Endodermal cell (in vitro differentiated cells): ENCODE measurements at regions not wholly inside any gene's neighbourhood (a gene's known extent, or its start where the extent isn't known, plus 50 kb on each side); places are given as distances from the start of the nearest gene placed in this dataset.
A peak's percentile ranks its signal among the peaks of the same experiment; 100 is the strongest.

Source experiments
- DNase-seq: peaks from one replicate; pipeline ENCODE4 v3.0.0-alpha.2; 2017
- H3K27ac ChIP-seq: 2 replicates; pipeline ENCODE4 v1.5.1; 2013; ENCODE audit warnings: mild to moderate bottlenecking, low read depth, low read length, moderate library complexity
- H3K27me3 ChIP-seq: 2 replicates; pipeline ENCODE4 v1.6.1; 2013; ENCODE audit warnings: mild to moderate bottlenecking, low read length, moderate library complexity; ENCODE audit not compliant: insufficient read depth, control insufficient read depth, poor library complexity, severe bottlenecking
- H3K36me3 ChIP-seq: 2 replicates; pipeline ENCODE4 v1.7.0; 2013; ENCODE audit warnings: mild to moderate bottlenecking, low read length, moderate library complexity; ENCODE audit not compliant: control insufficient read depth, insufficient read depth
- H3K4me1 ChIP-seq: one replicate; pipeline ENCODE4 v1.7.0; 2013; ENCODE audit warnings: low read length; ENCODE audit not compliant: control insufficient read depth, insufficient read depth
- H3K4me3 ChIP-seq: 2 replicates; pipeline ENCODE4 v1.5.1; 2013; ENCODE audit warnings: mild to moderate bottlenecking, low read length, moderate library complexity
- H3K9ac ChIP-seq: 2 replicates; pipeline ENCODE4 v1.6.1; 2013; ENCODE audit warnings: mild to moderate bottlenecking, low read length, moderate library complexity; ENCODE audit not compliant: poor library complexity, severe bottlenecking; ENCODE audit errors: extremely low read depth
- H3K9me3 ChIP-seq: 2 replicates; pipeline ENCODE4 v1.6.1; 2013; ENCODE audit warnings: mild to moderate bottlenecking, low read length, moderate library complexity; ENCODE audit not compliant: control insufficient read depth
- H3K27ac Mint-ChIP-seq: 2 replicates; pipeline ENCODE4 v1.8.0; 2020; ENCODE audit warnings: mixed read lengths
- H3K27me3 Mint-ChIP-seq: 2 replicates; pipeline ENCODE4 v1.8.0; 2021; ENCODE audit warnings: mild to moderate bottlenecking, mixed read lengths; ENCODE audit not compliant: insufficient read depth
- H3K36me3 Mint-ChIP-seq: 2 replicates; pipeline ENCODE4 v1.8.0; 2020; ENCODE audit warnings: low read depth, mixed read lengths
- H3K4me1 Mint-ChIP-seq: 2 replicates; pipeline ENCODE4 v1.8.0; 2020; ENCODE audit warnings: mixed read lengths
- H3K4me3 Mint-ChIP-seq: 2 replicates; pipeline ENCODE4 v1.8.0; 2020; ENCODE audit warnings: mild to moderate bottlenecking, moderate library complexity, mixed read lengths
- H3K9me3 Mint-ChIP-seq: 2 replicates; pipeline ENCODE4 v1.8.0; 2020; ENCODE audit warnings: mild to moderate bottlenecking, mixed read lengths
- WGBS, 2 experiments: methylation state at CpG; one replicate each; pipeline versions ENCODE4 v1.1.5 to v1.1.7; 2013; ENCODE audit warnings: missing lambda C conversion rate in 2 of 2, mixed read lengths in 1 of 2; ENCODE audit not compliant: insufficient coverage in 1 of 2, insufficient read length in 1 of 2; 5-methylcytosine and 5-hydroxymethylcytosine counted together
- TF ChIP-seq, protein P1 (sequence below): fragments of 200-600 bp; sonication (generic); conservative IDR thresholded peaks from 2 replicates; pipeline ENCODE4 v1.5.0; 2021; ENCODE audit warnings: antibody characterized with exemption, mild to moderate bottlenecking

GRCh38 chr17:12390631-12391030 lies 275.1 kb upstream of the MYOCD start:
- no peak for DNase-seq
- 91 to 100% methylated on average over 2 to 4 of the region's 4 CpGs for WGBS, 2 experiments
- H3K4me3 ChIP-seq: no peak overlapping the region
- TF ChIP-seq, protein P1, sequence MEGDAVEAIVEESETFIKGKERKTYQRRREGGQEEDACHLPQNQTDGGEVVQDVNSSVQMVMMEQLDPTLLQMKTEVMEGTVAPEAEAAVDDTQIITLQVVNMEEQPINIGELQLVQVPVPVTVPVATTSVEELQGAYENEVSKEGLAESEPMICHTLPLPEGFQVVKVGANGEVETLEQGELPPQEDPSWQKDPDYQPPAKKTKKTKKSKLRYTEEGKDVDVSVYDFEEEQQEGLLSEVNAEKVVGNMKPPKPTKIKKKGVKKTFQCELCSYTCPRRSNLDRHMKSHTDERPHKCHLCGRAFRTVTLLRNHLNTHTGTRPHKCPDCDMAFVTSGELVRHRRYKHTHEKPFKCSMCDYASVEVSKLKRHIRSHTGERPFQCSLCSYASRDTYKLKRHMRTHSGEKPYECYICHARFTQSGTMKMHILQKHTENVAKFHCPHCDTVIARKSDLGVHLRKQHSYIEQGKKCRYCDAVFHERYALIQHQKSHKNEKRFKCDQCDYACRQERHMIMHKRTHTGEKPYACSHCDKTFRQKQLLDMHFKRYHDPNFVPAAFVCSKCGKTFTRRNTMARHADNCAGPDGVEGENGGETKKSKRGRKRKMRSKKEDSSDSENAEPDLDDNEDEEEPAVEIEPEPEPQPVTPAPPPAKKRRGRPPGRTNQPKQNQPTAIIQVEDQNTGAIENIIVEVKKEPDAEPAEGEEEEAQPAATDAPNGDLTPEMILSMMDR: no peak
- H3K27ac ChIP-seq: no peak overlapping the region
- H3K9me3 ChIP-seq: no peaks in the 10 kb centered on the region
- no peaks in the 10 kb centered on the region for H3K27me3 ChIP-seq
- H3K9me3 Mint-ChIP-seq: no peaks in the 10 kb centered on the region
- H3K4me1 Mint-ChIP-seq: peaks cover 4% of the 10 kb centered on the region
- no peak overlapping the region for H3K9ac ChIP-seq
- H3K36me3 ChIP-seq: no peaks in the 10 kb centered on the region
- H3K4me3 Mint-ChIP-seq: no peak overlapping the region
- peaks cover 3% of the 10 kb centered on the region for H3K4me1 ChIP-seq
- no peaks in the 10 kb centered on the region for H3K36me3 Mint-ChIP-seq
- no peak overlapping the region for H3K27ac Mint-ChIP-seq
- no peaks in the 10 kb centered on the region for H3K27me3 Mint-ChIP-seq

DNA sequence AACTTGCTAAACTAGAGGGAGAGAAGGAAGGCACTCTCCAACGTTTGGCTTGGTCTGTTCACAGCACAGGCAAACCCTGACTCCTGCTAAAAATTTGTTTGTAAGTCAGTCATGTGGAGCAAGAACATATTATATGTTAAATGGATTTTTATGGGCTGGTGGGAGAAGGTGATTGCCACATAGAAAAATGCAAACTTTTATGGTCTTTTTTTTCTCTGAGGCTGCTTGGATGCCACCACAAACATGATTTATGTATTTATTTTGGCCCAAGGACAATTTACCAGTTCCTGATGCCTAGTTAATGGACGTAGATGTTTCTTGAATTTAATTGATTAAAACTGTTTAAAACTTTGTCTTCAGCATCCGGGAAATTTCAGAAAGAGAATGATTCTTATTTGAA lies 274.2 kb upstream of the MYOCD start:
- H3K27me3 ChIP-seq: no peaks in the 10 kb centered on the region
- no peaks in the 10 kb centered on the region for H3K9me3 Mint-ChIP-seq
- H3K4me3 Mint-ChIP-seq: no peak overlapping the region
- no peak overlapping the region for H3K9ac ChIP-seq
- DNase-seq: no peak
- H3K4me3 ChIP-seq: no peak overlapping the region
- no peaks in the 10 kb centered on the region for H3K36me3 ChIP-seq
- no peaks in the 10 kb centered on the region for H3K27me3 Mint-ChIP-seq
- no peak overlapping the region for H3K27ac Mint-ChIP-seq
- peaks cover under 1% of the 10 kb centered on the region for H3K4me1 ChIP-seq
- H3K4me1 Mint-ChIP-seq: peaks cover 7% of the 10 kb centered on the region
- TF ChIP-seq, protein P1: no peak
- H3K27ac ChIP-seq: no peak overlapping the region
- H3K9me3 ChIP-seq: no peaks in the 10 kb centered on the region
- H3K36me3 Mint-ChIP-seq: no peaks in the 10 kb centered on the region
- 85 to 100% methylated on average over 2 to 3 of the region's 3 CpGs for WGBS, 2 experiments

DNA sequence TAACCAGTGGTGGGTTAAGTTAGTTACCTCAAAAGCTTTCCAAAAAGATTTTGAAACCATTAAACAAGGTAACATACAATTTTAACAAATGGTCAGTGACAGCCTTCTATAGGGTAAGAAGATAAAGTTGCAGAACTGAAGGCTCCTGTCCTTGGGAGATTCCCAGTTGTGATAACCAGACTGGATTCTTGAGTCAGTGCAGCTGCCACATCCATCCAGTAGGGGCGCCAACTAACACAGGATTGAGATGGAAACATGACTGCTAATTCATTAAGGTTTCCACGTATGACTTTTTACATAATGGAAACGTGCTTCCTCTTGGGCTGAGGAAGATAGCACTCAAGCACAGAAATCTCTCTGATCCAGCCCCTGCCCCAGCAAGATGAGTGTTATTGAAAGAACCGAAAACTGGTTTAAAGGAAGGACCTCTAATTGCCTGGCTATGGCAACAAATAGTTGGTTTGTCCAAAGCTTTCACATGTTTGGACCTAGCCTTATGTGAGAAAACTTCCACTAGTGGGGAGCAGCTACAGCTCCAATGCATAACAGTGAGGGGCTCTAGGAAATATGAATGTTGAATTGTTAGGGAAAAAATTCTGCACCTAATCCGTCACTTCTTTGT lies 269.8 kb upstream of the MYOCD start:
- Histone ChIP-seq H3K9ac (no peak overlapping the region), H3K9me3 (no peaks in the 10 kb centered on the region), H3K36me3 (no peaks in the 10 kb centered on the region), H3K4me3 (no peak overlapping the region), H3K27me3 (no peaks in the 10 kb centered on the region), H3K27ac (no peak overlapping the region), H3K4me1 (no peaks in the 10 kb centered on the region)
- no peaks in the 10 kb centered on the region for H3K27me3 Mint-ChIP-seq
- no peaks in the 10 kb centered on the region for H3K36me3 Mint-ChIP-seq
- H3K4me1 Mint-ChIP-seq: peaks cover 7% of the 10 kb centered on the region
- TF ChIP-seq, protein P1: peak; percentile 90
- peak; percentile 90 for DNase-seq
- H3K27ac Mint-ChIP-seq: no peak overlapping the region
- no peaks in the 10 kb centered on the region for H3K9me3 Mint-ChIP-seq
- 30 to 59% methylated on average over 3 to 5 of the region's 5 CpGs for WGBS, 2 experiments
- no peak overlapping the region for H3K4me3 Mint-ChIP-seq
